Osteoblast (primary cell): ENCODE measurements at regions not wholly inside any gene's neighbourhood (a gene's known extent, or its start where the extent isn't known, plus 50 kb on each side); places are given as distances from the start of the nearest gene placed in this dataset.

Experiments
- DNase-seq: peaks from one replicate; pipeline ENCODE4 v3.0.0; 2011; ENCODE audit warnings: low spot score, mixed read lengths; ENCODE audit not compliant: insufficient read length; ENCODE audit errors: missing footprints
- H2AFZ ChIP-seq: 2 replicates; pipeline ENCODE4 v1.6.0; 2011; ENCODE audit warnings: mild to moderate bottlenecking, low read length
- H3K27ac ChIP-seq: 2 replicates; pipeline ENCODE4 v1.5.1; 2011; ENCODE audit warnings: mild to moderate bottlenecking, low read depth, low read length, moderate library complexity
- H3K27me3 ChIP-seq: 2 replicates; pipeline ENCODE4 v1.6.0; 2012; ENCODE audit warnings: mild to moderate bottlenecking, control low read depth, inconsistent platforms, low read length, moderate library complexity; ENCODE audit not compliant: insufficient read depth
- H3K36me3 ChIP-seq: 2 replicates; pipeline ENCODE4 v1.5.1; 2011; ENCODE audit warnings: mild to moderate bottlenecking, low read length, control low read depth, moderate library complexity; ENCODE audit not compliant: insufficient read depth
- H3K4me1 ChIP-seq: 2 replicates; pipeline ENCODE4 v1.5.1; 2011; ENCODE audit warnings: mild to moderate bottlenecking, low read length, control low read depth, moderate library complexity; ENCODE audit not compliant: insufficient read depth
- H3K4me2 ChIP-seq: 2 replicates; pipeline ENCODE4 v1.6.0; 2011; ENCODE audit warnings: mild to moderate bottlenecking, low read length; ENCODE audit not compliant: insufficient read depth
- H3K4me3 ChIP-seq: fragments of 200-600 bp; sonication (generic); 3 replicates; pipeline ENCODE4 v1.5.1; 2012; ENCODE audit warnings: mild to moderate bottlenecking, low read length, inconsistent platforms; ENCODE audit not compliant: insufficient read depth
- H3K79me2 ChIP-seq: 2 replicates; pipeline ENCODE4 v1.6.0; 2012; ENCODE audit warnings: mild to moderate bottlenecking, low read length, control low read depth, inconsistent platforms; ENCODE audit not compliant: insufficient read depth
- H3K9me3 ChIP-seq: 2 replicates; pipeline ENCODE4 v1.5.1; 2011; ENCODE audit warnings: low read depth, low read length, control low read depth
- H4K20me1 ChIP-seq: 2 replicates; pipeline ENCODE4 v1.6.0; 2012; ENCODE audit warnings: mild to moderate bottlenecking, low read length, control low read depth; ENCODE audit not compliant: insufficient read depth
- CTCF ChIP-seq: IDR thresholded peaks from 2 replicates; pipeline ENCODE4 v1.5.1; 2011; ENCODE audit warnings: mild to moderate bottlenecking, low read depth, low read length, moderate library complexity; ENCODE audit errors: extremely low read depth

- Histone ChIP-seq H3K79me2 (no peaks in the 10 kb centered on the region), H3K27ac (no peak overlapping the region), H3K4me2 (no peak overlapping the region), H3K36me3 (no peaks in the 10 kb centered on the region), H3K4me1 (no peaks in the 10 kb centered on the region), H3K9me3 (no peaks in the 10 kb centered on the region), H4K20me1 (no peaks in the 10 kb centered on the region), H2AFZ (no peak overlapping the region), H3K27me3 (no peaks in the 10 kb centered on the region), H3K4me3 (no peak overlapping the region)
- no peak for DNase-seq
- no peak for TF ChIP-seq CTCF
Measured at GRCh38 chr9:17865881-17866280, 287.0 kb downstream of the SH3GL2 start.

GRCh38 chr9:17870722-17871121 lies 291.9 kb downstream of the SH3GL2 start:
- no peak overlapping the region for H3K27ac ChIP-seq
- no peaks in the 10 kb centered on the region for H3K4me1 ChIP-seq
- no peak for TF ChIP-seq CTCF
- H3K27me3 ChIP-seq: no peaks in the 10 kb centered on the region
- H3K36me3 ChIP-seq: no peaks in the 10 kb centered on the region
- H4K20me1 ChIP-seq: no peaks in the 10 kb centered on the region
- no peak overlapping the region for H3K4me3 ChIP-seq
- DNase-seq: no peak
- no peak overlapping the region for H2AFZ ChIP-seq
- H3K4me2 ChIP-seq: no peak overlapping the region
- H3K9me3 ChIP-seq: no peaks in the 10 kb centered on the region
- H3K79me2 ChIP-seq: no peaks in the 10 kb centered on the region

GRCh38 chr9:17871213-17871890 lies 292.5 kb downstream of the SH3GL2 start:
- H3K27me3 ChIP-seq: no peaks in the 10 kb centered on the region
- no peak overlapping the region for H3K4me3 ChIP-seq
- H3K36me3 ChIP-seq: no peaks in the 10 kb centered on the region
- no peaks in the 10 kb centered on the region for H3K4me1 ChIP-seq
- H3K9me3 ChIP-seq: no peaks in the 10 kb centered on the region
- no peak for TF ChIP-seq CTCF
- H3K4me2 ChIP-seq: no peak overlapping the region
- H3K27ac ChIP-seq: no peak overlapping the region
- H4K20me1 ChIP-seq: no peaks in the 10 kb centered on the region
- DNase-seq: no peak
- no peaks in the 10 kb centered on the region for H3K79me2 ChIP-seq
- no peak overlapping the region for H2AFZ ChIP-seq

GRCh38 chr9:17875886-17876285 lies 297.0 kb downstream of the SH3GL2 start:
- Histone ChIP-seq H3K4me3 (no peak overlapping the region), H3K4me1 (no peaks in the 10 kb centered on the region), H3K9me3 (no peaks in the 10 kb centered on the region), H3K36me3 (no peaks in the 10 kb centered on the region), H4K20me1 (no peaks in the 10 kb centered on the region), H3K27ac (no peak overlapping the region), H3K27me3 (no peaks in the 10 kb centered on the region), H3K4me2 (no peak overlapping the region), H2AFZ (no peak overlapping the region), H3K79me2 (no peaks in the 10 kb centered on the region)
- no peak for DNase-seq
- TF ChIP-seq CTCF: no peak
